ENCODE measurements at regions not wholly inside any gene's neighbourhood (a gene's known extent, or its start where the extent isn't known, plus 50 kb on each side); places are given as distances from the start of the nearest gene placed in this dataset.
A peak's percentile ranks its signal among the peaks of the same experiment; 100 is the strongest.

DNA sequence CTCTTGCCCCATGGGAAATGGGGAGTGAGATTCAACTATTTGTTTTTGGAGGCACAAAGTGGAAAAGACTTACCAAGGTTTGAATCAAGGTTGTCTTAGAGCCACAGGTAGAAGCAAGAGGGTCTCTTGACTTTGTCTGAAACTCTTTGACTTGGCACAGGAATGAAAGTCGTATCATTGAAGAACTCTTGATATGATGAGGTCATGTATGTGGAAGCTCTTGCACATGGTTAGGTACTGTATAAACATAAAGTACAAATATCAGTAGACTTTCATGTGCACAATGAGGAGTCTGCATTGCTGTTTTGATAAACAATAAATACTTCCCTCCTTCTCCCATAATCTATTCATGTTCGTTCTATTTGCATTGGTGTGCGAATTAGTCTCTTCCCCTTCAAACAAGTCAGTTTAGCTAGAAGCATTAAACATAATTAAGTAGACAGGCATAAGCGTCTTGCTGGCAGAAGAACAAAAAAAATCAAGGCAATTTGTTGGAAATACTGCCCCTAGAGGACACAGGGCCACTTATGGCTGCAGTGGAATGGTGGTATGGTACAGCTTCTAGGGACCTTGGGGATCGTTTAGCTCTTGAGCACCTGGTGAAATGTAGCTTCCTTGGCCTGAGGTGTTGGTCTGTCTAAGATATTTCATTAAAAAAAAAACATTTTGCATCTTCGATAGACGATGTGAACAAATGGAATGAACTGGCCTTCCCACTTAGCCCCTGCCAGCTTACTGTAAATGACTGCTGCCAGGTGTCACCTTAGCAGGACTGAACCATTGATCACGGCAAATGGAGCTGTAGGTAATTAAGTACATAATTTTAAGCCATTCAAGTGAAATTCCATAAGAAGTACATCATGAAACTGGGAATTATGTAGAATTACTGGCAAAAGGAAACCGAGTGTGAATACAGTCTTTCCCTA, 218.0 kb upstream of the GALNT2 start:
- DNase-seq (no peak), ATAC-seq (peak; percentile 46)
- Histone ChIP-seq H3K9me3 (no peaks in the 10 kb centered on the region), H3K36me3 (no peaks in the 10 kb centered on the region), H3K27ac (no peak overlapping the region), H3K27me3 (no peaks in the 10 kb centered on the region), H3K4me3 (no peak overlapping the region), H3K4me1 (no peaks in the 10 kb centered on the region)
- intact Hi-C loops (cut with DNase I) = no loop called here
- TF ChIP-seq, protein P1, sequence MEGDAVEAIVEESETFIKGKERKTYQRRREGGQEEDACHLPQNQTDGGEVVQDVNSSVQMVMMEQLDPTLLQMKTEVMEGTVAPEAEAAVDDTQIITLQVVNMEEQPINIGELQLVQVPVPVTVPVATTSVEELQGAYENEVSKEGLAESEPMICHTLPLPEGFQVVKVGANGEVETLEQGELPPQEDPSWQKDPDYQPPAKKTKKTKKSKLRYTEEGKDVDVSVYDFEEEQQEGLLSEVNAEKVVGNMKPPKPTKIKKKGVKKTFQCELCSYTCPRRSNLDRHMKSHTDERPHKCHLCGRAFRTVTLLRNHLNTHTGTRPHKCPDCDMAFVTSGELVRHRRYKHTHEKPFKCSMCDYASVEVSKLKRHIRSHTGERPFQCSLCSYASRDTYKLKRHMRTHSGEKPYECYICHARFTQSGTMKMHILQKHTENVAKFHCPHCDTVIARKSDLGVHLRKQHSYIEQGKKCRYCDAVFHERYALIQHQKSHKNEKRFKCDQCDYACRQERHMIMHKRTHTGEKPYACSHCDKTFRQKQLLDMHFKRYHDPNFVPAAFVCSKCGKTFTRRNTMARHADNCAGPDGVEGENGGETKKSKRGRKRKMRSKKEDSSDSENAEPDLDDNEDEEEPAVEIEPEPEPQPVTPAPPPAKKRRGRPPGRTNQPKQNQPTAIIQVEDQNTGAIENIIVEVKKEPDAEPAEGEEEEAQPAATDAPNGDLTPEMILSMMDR (IDR thresholded peaks at IDR 0.05) = peak; percentile 51

DNA sequence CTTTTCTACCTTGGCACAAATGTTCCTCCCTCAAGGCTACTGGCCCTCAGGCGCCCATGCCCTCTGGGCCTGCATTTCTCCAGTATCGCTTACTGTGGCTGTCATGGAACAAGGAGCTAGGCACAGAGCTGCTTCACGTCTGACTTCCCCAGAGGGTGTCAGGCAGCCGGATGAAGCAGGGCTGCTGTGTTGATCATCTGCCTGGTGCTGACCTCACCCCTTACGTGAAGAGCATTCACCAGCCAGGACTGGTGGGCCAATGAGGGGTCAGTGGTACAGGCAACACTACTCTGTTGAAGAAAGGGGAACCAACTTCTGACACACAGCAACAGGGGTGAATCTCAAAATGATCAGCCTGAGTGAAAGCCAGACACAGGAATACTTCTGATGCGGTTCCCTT, 215.5 kb upstream of the GALNT2 start:
- no peaks in the 10 kb centered on the region for H3K9me3 ChIP-seq
- no peak overlapping the region for H3K27ac ChIP-seq
- intact Hi-C loops (cut with DNase I) = no loop called here
- DNase-seq (no peak), ATAC-seq (no peak)
- no peaks in the 10 kb centered on the region for H3K4me1 ChIP-seq
- TF ChIP-seq, protein P1 (IDR thresholded peaks at IDR 0.05) = no peak
- H3K4me3 ChIP-seq = no peak overlapping the region
- H3K27me3 ChIP-seq = no peaks in the 10 kb centered on the region
- no peaks in the 10 kb centered on the region for H3K36me3 ChIP-seq

DNA sequence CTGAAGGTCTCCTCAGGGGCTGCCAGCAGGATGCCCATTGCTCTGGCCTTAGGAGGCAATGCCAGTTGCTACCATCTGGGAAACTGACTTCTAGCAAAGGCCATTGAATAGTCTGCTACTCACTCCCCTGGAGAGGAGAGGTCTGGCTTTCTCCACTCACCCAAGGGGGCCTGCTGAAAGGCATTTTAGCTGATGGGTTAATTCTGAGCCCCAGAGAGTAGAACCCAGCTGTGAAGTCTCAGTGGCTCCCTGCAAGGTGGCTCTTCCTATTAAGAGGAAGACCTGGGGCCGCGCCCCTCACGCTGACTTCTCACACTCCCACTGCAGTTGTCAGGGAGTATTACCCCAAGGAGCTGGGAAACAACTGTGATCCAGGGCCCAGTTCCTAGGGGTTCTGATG, 213.3 kb upstream of the GALNT2 start:
- Histone ChIP-seq H3K36me3 (no peaks in the 10 kb centered on the region), H3K9me3 (no peaks in the 10 kb centered on the region), H3K27me3 (no peaks in the 10 kb centered on the region), H3K27ac (no peak overlapping the region), H3K4me3 (no peak overlapping the region), H3K4me1 (no peaks in the 10 kb centered on the region)
- no peak for DNase-seq
- intact Hi-C loops (cut with DNase I) = no loop called here
- TF ChIP-seq, protein P1 (IDR thresholded peaks at IDR 0.05) = no peak
- no peak for ATAC-seq

DNA sequence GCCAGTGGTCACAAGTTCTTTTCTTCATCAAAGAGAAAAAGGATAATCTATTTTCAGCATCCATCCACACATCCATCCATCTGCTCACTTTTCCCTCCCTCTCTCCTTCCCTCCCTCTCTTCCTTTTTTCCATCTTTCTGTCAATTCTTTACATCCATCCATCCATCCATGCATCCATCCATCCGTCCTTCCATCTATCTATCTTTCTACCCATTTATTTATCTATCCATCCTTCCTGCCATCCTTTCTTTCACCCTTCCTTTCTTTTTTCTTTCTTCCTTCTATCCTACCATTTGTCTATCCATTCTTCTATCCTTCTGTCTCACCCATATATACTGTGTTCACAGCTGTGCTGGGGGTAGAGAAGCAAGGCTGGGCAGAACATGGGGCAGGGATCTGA, 212.4 kb upstream of the GALNT2 start:
- H3K4me1 ChIP-seq = no peaks in the 10 kb centered on the region
- DNase-seq (no peak), ATAC-seq (no peak)
- TF ChIP-seq, protein P1 (IDR thresholded peaks at IDR 0.05) = no peak
- no peaks in the 10 kb centered on the region for H3K36me3 ChIP-seq
- H3K27me3 ChIP-seq = no peaks in the 10 kb centered on the region
- no peak overlapping the region for H3K4me3 ChIP-seq
- no peak overlapping the region for H3K27ac ChIP-seq
- intact Hi-C loops (cut with DNase I) = no loop called here
- no peaks in the 10 kb centered on the region for H3K9me3 ChIP-seq

DNA sequence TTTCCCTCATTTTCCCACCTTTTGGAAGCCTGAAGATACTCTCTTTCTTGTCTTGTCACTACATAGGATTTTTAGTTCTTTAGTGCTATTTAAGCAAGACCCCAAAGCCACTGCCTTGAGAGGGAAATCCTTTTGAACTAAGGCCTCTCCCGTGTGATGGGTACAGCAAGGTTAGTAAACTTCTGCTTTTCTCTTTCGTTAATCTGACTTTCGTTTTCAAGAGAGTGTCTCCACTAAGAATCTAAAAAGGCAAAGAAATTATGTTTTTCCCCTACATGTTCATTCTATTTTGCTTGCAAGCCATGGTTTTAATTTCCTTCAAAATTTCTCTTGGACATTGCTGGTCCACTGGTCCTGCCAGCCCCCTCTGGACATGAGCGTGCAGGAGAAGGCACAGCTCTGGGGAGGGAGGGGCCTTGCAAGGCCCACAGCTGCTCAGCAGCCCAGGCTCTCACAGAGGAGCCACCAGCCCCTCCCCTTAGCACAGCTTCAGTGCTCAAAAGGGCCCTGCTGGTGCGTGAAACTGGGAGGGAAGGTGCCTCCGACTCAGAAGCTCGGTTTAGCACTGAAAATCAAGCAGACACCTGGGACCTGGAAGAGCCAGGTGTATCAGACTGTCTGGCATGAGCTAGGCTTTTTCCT, 210.9 kb upstream of the GALNT2 start:
- Histone ChIP-seq H3K36me3 (no peaks in the 10 kb centered on the region), H3K4me3 (no peak overlapping the region), H3K9me3 (no peaks in the 10 kb centered on the region), H3K4me1 (no peaks in the 10 kb centered on the region), H3K27ac (no peak overlapping the region), H3K27me3 (no peaks in the 10 kb centered on the region)
- no peak for DNase-seq
- TF ChIP-seq, protein P1 (IDR thresholded peaks at IDR 0.05) = no peak
- intact Hi-C loops (cut with DNase I) = no loop called here
- ATAC-seq = peak; percentile 58
